GM19467 (cell line): ENCODE measurements at regions not wholly inside any gene's neighbourhood (a gene's known extent, or its start where the extent isn't known, plus 50 kb on each side); places are given as distances from the start of the nearest gene placed in this dataset.

Experiments used
- ATAC-seq: cut with Tn5 transposase; IDR thresholded peaks from one replicate; pipeline ENCODE4 v1.9.1; 2021; ENCODE audit warnings: mild to moderate bottlenecking, moderate library complexity; ENCODE audit not compliant: unreplicated experiment

DNA sequence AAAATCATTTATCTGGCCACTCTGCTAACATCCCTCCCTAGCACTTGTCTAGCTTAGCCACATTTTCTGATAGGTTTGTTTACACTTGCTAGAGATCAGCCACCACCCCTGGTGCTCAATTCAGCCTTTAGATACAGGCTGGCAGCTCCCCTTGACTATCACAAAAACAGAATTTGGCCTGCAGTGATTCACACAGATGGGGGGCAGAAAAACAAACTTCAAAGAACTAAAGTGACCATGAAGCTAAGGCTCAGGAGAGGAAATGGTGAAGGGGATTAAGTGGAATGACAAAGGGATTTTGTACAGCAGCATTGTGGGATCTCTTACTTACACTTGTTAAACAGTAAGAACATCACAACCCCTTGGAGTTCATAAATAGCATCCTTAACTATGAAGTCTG lies 1718.0 kb upstream of the PCDH7 start:
- ATAC-seq = no peak

DNA sequence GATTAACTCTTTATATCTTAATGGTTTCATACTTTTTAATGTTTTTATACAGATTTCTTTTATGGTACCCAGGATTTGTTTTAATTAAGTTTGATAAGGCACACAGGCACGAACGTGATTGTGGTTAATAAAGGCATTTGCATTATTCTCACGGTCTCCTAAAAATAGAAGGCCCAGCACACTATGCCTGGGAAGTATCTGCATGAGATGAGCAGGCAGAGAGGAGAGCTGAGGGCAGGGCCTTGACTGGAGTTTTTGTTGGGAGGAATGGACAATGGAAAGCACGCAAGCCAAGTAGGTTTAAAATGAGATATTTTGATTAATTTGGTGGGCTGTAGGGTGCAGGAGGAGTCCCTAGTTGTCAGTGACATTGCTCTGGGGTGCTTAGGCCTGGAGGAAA lies 1714.3 kb upstream of the PCDH7 start:
- ATAC-seq = no peak

DNA sequence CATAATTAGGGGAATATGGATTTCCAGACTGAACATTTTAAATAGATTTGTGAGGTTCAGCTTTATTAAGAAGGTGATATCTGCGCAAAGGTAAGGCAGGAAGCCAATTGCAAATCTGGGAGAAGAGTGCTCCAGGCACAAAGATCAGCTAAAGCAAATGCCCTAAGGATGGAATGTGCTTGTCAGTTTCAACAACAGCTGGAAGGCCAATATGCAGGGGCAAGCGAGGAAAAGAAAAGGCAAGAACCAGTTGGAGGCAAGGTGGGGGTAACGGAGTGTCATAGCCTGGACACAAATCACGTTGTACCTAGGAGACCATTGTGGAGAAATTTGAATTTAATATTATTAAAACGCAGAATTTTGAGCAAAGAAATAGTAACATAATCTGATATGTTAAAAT lies 1710.3 kb upstream of the PCDH7 start:
- ATAC-seq = no peak

DNA sequence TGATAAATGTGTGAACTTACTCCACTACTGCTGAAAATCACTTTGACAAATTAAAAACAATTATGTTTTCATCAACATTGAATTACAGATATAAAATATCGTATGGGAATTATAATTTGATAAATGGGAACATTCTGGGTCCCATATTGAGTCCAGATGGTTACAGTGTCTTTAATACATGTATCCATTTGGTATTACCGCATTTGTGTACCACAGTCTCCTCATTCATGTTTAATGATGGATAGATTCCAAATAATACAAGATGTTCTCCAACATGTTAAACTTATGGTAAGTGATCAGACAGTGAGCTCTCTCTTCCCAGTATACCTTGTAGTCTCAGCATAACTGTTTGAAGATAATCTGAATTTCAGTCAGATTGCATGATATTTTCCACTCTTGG lies 1706.8 kb upstream of the PCDH7 start:
- no peak for ATAC-seq

DNA sequence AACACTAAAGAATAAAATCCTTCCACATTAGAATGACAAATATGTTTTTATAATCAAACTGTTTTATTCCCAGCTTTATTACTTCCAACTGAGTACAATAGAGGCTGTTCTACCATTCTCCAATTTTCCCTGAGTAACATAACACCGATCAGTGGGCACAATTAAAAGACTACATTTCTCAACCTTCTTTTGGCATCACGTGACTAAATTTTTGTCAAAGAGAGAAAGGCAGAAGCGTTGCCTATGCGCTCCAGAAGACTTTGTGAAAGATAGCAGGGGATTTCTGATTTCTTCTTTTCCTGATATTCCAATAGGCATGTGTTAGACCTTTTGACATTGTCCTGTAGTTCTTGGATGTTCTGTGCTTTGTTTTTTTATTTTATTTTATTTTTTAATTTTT lies 1705.6 kb upstream of the PCDH7 start:
- ATAC-seq = no peak

DNA sequence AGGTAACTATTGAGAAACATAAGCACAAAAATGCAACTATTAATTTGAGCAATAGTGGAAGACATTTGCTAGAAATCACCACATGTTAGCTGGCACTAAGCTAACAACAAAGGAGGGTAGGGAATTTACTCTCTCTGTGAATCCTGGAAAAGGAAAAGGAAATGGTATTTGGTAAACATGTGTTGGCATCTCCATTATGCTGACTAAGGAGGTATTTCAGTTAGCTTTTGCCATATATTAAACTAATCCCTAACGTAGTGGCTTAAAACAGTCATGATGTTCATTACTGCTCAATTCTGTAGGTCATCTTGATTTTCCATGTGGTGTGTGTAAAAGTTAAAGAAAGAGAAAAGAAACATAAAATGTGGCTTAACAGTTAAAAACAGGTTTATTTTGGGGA lies 1686.5 kb upstream of the PCDH7 start:
- no peak for ATAC-seq

DNA sequence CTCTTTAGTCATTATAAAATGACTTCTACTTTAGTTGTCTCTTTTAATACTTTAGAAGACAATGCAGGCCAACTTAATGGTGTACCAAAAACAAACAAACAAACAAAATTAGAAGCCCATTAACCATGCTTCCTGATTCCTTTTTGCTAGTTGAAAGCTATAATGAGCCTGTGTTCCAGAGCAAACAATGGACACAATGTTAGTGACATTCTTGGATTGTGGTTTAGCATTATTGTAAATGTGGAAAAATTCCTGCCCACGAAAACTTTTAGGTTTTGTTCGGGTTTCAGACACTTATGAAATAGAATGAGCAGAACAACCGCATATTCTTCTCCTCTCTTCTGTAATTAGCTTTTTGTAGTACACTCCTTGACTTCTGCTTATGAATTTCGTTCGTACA lies 1682.7 kb upstream of the PCDH7 start:
- no peak for ATAC-seq

DNA sequence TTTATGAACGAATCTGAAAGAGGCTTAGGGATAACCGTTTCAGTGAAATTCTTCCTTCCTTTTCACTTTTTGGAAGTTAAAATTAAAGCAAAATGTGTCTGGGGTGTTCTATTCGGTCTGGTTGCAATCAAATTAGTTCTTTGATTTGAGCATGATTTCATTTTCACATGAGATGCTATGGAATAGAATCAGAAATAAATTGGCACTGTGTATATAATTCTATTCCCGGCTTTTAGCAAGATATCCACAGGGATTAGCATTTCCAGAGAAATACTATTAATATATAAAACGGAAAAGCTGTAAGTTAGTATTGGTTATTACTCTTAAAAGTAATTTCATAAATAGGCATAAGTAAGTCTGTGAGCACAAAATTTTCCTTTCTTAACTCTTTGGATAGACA lies 1676.8 kb upstream of the PCDH7 start:
- ATAC-seq = no peak

DNA sequence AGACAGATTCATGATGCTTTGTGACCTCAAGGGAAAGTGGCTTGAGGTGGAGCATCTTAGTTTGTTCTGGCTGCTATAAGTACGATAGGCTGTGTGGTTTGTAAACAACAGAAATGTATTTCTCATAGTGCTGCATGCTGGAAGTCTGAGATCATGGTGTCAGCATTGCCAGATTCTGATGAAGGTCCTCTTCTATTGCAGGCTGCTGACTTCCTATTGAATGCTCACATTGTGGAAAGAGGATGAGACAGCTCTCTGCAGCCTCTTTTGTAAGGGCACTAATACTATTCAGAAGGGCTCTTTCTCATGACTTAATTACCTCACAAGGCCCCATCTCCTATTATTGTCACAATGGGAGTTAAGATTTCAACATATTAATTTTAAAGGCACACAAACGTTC lies 1674.0 kb upstream of the PCDH7 start:
- no peak for ATAC-seq

DNA sequence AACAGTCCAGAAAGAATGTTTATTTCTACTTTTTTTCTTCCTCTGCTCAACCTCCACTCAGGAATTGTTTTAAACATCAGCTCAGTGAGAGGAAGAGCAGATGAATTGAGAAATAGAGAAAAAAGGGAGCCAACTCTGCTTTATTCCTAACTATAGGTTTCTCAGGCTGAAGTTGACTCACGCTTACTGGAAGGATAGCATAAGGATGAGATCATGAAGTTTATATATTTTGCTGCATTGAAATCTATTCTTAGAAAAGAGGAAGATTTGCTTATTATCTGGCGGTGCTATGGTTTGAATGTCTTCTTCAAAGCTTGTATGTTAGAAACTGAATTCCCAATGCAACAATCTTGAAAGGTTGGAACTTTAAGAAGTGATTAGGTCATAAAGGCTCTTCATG lies 1673.4 kb upstream of the PCDH7 start:
- no peak for ATAC-seq

DNA sequence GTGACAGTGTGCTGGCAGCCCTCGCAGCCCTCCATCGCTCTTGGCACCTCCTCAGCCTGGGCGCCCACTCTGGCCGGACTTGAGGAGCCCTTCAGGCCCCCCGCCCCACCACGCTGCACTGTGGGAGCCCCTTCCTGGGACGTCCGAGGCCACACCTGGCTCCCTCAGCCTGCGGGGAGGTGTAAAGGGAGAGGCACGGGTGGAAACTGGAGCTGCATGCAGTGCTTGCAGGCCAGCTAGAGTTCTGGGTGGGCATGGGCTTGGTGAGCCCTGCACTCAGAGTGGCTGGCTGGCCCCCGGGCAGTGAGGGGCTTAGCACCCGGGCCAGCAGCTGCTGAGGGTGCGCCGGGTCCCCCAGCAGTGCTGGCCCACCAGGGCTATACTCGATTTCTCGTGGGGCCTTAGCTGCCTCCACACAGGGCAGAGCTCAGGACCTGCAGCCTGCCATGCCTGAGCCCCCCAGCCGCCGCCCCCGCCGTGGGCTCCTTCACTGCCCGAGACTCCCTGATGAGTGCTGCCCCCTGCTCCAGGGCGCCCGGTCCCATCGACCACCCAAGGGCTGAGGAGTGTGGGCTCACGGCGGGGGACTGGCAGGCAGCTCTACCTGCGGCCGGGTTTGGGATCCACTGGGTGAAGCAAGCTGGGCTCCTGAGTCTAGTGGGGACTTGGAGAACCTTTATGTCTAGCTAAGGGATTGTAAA lies 1672.7 kb upstream of the PCDH7 start:
- no peak for ATAC-seq

DNA sequence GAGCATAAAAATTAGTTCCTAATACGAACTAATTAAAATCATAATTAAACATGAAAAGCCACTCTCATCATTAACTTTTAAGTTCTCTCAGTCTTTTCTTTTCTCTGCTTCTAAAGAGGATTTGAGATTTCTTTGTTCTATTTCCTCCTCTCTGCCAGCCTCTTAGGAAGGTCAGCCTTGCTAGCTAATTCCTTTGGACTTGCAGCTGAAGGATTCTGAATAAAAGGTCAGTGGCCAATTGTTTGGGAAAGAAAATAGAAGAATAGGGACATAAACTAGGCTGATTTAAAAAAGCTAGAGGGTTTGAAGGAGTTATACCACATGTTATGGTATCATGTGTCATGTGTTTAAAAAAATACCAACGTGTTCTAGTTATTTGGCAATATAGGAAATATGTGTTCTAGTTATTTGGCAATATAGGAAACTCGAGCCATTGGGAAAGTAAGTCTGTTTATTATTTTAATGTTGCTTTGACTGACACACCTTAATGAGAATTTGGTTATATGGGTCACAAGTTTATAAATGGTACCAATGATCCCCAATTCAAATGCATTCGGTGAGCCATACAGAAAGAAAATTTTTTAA lies 1668.7 kb upstream of the PCDH7 start:
- ATAC-seq = no peak

DNA sequence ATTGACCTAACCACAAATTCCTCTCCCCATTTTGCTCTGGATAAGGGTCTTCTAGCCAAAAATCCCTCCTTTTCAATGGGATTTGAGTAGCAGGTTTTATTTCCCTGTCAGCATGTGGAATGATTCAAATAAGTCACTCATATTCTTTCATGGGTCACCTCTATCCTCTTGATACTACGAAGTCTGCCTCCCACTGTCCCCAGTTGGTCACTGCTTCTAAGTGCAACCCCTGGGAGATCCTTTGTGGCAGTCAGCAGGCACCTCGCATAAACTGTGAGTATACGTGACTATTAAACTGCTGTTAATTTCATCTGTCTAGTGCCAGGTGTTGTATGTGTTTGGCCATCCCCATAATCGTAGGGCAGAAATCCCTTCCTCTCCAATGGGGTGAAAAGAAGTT lies 1667.9 kb upstream of the PCDH7 start:
- ATAC-seq = no peak

DNA sequence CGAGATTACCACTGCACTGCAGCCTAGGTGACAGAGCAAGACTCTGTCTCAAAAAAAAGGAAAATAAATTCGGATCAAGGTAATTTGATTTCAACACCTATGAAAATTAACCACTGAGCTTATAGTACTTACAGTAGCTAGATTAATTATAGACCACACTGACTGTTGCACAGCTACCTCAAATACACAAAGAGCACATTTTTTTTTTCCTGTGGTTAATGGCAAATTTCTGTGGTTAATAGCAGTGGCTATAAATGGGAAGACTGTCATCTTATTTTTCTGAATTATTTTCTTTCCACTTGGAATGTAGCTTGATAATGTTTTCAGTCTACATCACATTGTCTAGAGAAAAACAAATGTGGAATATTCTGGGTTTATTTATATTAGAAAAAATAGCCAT lies 1661.6 kb upstream of the PCDH7 start:
- no peak for ATAC-seq

DNA sequence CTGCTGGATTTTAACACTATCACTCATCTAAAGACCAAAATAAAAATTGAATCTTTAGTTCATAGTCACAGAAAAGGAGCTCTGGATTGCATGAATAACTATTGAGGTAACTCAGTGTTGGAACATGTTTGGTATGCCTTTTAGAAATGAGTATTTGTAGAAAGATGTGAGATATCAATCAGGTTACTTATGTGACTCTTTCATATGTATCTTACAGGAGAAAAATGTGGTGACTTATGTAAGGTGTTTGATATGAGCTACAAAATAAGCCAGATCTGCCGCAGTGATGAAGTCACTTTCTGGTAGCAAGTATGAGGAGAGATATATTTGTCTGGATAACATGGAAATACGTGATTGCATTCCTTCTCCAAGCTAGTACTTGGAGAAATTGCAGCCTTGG lies 1653.3 kb upstream of the PCDH7 start:
- no peak for ATAC-seq

DNA sequence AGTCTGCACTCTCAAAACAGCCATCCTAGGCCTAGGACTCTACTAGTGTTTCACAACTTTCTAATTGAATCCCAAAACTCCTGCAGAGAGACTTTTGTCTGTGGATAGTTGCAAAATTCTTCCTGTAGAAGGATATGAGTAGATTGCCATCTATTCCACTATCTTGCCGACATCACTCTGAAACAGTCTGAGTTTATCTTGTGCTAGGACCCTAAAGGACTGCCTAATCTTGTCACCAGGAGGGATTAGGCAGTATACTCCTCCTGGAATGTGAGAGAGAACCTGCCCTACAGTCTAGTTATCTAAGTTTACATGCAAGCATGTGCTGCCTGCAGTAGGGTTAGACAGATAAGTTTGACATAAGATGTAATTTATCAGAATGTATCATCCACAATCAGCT lies 1646.6 kb upstream of the PCDH7 start:
- ATAC-seq = no peak

DNA sequence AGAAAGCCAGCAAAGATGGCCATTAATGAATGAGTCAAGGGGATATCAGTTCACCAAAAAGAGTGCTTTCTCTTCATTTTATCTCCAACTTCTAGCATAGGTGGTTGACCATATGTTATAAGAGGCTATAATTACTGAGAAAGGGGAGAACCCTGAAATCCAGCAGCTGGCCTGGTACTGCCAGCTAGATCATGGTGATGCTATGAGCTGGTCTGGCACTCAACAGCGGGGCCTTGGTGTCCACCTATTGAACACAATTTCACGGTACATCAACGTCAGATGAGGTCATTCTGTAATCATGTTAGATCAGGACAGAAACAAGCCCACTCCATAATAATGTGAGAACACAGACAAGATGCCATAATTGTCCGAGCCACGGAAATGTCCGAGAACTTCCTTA lies 1644.8 kb upstream of the PCDH7 start:
- ATAC-seq = no peak

DNA sequence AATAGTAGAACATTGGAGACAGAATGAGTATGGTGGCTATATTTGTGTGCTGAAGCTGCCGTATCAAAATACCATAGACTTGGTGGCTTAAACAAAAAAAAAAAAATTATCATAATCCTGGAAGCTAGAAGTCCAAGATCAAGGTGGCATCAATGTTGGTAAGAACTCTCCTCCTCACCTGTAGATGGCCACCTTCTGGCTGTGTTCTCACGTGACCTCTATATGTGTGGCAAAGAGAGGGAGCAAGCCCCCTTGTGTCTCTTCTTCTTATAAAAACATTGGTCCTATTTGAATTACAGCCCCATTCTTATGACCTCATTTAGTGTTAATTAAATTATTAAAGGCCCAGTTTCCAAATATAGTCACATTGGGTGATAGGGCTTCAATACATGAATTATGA lies 1640.9 kb upstream of the PCDH7 start:
- no peak for ATAC-seq

DNA sequence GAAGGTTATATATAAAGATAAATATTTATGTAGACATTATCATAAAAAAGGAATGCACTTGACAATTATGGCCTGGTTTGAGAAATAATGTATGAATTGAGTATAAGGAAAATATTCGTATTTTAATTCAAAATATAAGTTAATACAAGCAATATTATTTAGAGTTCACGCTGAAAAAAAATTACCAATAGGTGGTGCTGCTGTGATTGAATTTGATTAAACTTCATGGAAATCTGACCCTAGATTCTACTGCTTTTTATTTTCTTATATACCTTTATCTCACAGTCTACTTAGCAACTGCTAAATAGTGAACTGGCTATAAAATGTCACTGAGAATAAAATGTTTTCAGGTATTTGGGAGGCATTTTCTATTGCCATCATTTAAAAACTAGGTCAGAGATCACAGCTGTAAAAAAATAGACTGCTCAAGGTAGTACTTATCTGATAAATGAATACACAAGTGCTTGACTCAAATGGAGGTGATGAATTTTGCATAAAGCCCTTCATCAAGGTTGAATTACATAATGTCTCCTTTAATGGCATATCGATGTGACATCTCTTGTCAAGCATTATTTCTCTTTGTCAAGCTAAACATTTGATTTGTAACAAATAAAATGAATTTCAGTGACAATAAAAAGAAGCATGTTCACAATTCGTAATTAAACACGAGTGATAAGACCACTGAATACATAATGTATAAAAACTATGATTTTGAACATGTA lies 1638.8 kb upstream of the PCDH7 start:
- no peak for ATAC-seq

DNA sequence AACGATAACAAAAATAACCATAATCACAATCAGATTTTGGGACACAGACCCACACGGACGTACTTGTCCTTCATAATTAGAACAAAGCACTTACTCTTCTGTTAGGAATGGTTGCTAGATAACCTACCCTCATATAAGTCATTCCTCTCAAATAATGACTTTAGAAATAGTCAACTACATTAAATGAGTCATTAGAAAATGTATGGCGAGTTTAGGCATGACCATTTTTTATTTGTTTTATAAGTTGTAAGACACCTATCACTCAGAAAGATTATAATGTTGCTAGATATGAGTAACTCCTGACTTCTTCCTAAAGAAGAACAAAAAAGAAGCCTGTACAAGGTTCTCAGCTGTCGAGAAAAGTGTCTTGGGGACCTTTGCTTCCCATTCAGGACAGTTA lies 1637.5 kb upstream of the PCDH7 start:
- no peak for ATAC-seq

DNA sequence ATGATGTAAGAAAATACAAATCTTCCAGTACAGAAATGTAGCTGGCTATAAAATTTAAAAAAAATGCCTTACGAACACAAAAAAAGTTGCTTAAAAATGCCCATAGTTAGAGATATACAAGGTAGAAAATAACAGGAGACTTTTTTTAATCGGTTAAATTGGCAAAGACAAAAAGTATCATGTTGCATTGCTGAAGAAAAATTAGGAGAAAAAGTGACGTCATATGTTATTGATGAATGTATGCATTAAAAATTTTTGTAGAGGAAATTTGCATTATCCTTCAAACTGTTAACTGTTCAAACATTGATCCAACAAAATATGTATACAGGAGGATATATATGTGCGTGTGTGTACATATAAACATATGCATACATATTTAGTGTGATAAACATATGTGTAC lies 1634.4 kb upstream of the PCDH7 start:
- ATAC-seq = no peak

DNA sequence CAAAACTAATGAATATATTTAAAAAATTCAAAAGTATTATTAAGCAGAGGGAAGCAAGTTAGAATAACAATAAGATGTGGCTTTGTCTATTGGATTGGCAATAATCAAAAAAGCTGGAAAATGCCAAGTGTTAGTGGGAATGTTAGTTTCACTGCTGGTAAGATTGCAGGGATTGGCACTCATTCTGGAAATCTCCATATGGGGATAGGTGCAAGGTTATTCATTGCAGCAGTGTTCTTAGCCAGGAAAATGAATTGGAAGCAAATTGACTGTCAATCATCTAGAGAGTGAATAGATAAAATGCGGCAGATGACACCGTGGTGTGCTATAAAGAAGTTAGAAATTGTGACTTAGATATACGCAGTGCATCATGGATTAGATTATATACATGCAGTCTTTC lies 1615.5 kb upstream of the PCDH7 start:
- no peak for ATAC-seq

DNA sequence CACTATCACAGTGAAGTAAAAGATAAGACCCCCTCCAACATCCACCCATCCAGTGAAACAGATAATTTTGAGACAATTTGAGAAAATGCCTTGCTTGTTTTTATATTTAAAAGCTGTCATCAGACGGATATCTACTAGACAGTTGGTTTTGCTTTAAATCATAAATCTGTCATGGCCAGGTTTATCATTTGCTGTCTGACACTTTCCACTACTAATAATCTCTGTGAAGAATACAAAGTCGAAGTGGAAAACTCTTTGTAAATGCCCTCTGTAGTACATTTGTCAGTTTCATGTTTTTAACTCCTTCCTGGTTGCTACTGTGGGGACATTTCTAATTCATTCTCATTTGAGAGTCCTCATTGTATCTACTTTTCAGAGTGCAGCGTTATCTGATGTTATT lies 1606.2 kb upstream of the PCDH7 start:
- no peak for ATAC-seq
